CD4-positive, alpha-beta T cell (primary cell): ENCODE measurements at regions not wholly inside any gene's neighbourhood (a gene's known extent, or its start where the extent isn't known, plus 50 kb on each side); places are given as distances from the start of the nearest gene placed in this dataset.

Source experiments
- ATAC-seq: fragments of 200-7000 bp; cut with Tn5 transposase; one replicate; pipeline ENCODE4 v1.10.0; 2022; ENCODE audit warnings: mild to moderate bottlenecking; ENCODE audit not compliant: poor library complexity
- CTCF ChIA-PET: fragments of 350-600 bp; sonication (Branson Sonifier 250); formaldehyde crosslinking; loops from one replicate; lab custom pipeline; 2021; ENCODE audit warnings: antibody characterized with exemption, inconsistent platforms; lab: Charles Lee
- POLR2A ChIA-PET: fragments of 350-600 bp; sonication (Branson Sonifier 250); formaldehyde crosslinking; loops from one replicate; lab custom pipeline; 2021; ENCODE audit warnings: antibody characterized with exemption, inconsistent platforms; lab: Charles Lee
- DNase-seq, 14 experiments: peaks; one replicate each; pipeline ENCODE4 v3.0.0-alpha.2; 2013 to 2020; ENCODE audit warnings: mixed read lengths in 2 of 14
- H3K27ac ChIP-seq, 2 donors: one replicate each; pipeline versions ENCODE4 v1.5.1 to v1.7.0; 2013; ENCODE audit warnings: low read length in 2 of 2, low read depth in 1 of 2, mild to moderate bottlenecking in 1 of 2
- H3K27me3 ChIP-seq, 2 experiments: 1 replicate in 1 of 2; 2 replicates in 1 of 2; pipeline versions ENCODE4 v1.6.1 to v1.7.0; 2013; ENCODE audit warnings: low read length in 2 of 2, control low read depth in 1 of 2, mild to moderate bottlenecking in 1 of 2, moderate library complexity in 1 of 2; ENCODE audit not compliant: insufficient read depth in 2 of 2, control insufficient read depth in 1 of 2
- H3K36me3 ChIP-seq: one replicate; pipeline ENCODE4 v1.6.1; 2013; ENCODE audit warnings: low read length, control low read depth; ENCODE audit not compliant: insufficient read depth
- H3K4me1 ChIP-seq: one replicate; pipeline ENCODE4 v1.6.1; 2013; ENCODE audit warnings: low read length, control low read depth; ENCODE audit not compliant: insufficient read depth
- H3K4me3 ChIP-seq: one replicate; pipeline ENCODE4 v1.5.1; 2013; ENCODE audit warnings: mild to moderate bottlenecking, low read length, moderate library complexity
- H3K9me3 ChIP-seq, 2 experiments: 1 replicate in 1 of 2; 2 replicates in 1 of 2; pipeline versions ENCODE4 v1.6.1 to v1.7.0; 2013; ENCODE audit warnings: low read length in 2 of 2, mild to moderate bottlenecking in 2 of 2, control low read depth in 1 of 2, moderate library complexity in 1 of 2; ENCODE audit not compliant: control insufficient read depth in 1 of 2, insufficient read depth in 1 of 2
- H3K27ac Mint-ChIP-seq: one replicate; pipeline ENCODE4 v1.8.0; 2020; ENCODE audit warnings: mixed read lengths
- H3K27me3 Mint-ChIP-seq: one replicate; pipeline ENCODE4 v1.8.0; 2021; ENCODE audit warnings: mixed read lengths
- H3K36me3 Mint-ChIP-seq: one replicate; pipeline ENCODE4 v1.8.0; 2021; ENCODE audit warnings: low read depth, mixed read lengths
- H3K4me1 Mint-ChIP-seq: one replicate; pipeline ENCODE4 v1.8.0; 2021; ENCODE audit warnings: low read depth, mixed read lengths
- H3K4me3 Mint-ChIP-seq: one replicate; pipeline ENCODE4 v1.8.0; 2020; ENCODE audit warnings: mild to moderate bottlenecking, mixed read lengths
- H3K9me3 Mint-ChIP-seq: one replicate; pipeline ENCODE4 v1.8.0; 2020; ENCODE audit warnings: mixed read lengths
- intact Hi-C, 2 experiments: fragments of 100-400 bp; cut with DNase I in 1 of 2; cut with micrococcal nuclease in 1 of 2; formaldehyde crosslinking; loops; one replicate each; pipeline versions ENCODE4 v1.15.1 to v1.9.0; 2023 to 2025; cut with DNase I, micrococcal nuclease
- TF ChIP-seq, protein P1 (sequence below): fragments of 200-600 bp; IDR thresholded peaks from one replicate; pipeline ENCODE4 v1.8.0; 2022; ENCODE audit warnings: antibody characterized with exemption, mild to moderate bottlenecking

DNA sequence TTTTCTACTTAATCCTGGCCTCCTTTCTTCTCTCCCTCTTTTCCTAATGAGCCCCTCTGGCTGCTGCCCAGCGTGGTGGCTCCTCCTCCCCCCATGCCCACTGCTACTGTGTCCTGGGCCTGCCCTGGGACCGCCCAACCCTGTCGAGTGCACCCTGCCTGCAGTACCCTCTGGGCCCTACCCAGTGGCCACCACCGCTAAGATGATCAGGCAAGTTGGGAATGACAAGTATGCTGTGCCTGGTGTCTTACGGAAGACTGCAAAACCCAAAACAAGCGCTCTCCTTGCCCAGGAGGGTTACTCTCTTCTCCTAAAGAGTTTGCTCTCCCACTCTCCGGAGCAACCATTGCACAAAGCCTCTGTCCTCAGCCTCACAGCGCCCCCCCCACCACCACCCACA, 273.7 kb downstream of the SYK start:
- no peaks in the 10 kb centered on the region for H3K4me1 Mint-ChIP-seq
- DNase-seq: no peak
- TF ChIP-seq, protein P1, sequence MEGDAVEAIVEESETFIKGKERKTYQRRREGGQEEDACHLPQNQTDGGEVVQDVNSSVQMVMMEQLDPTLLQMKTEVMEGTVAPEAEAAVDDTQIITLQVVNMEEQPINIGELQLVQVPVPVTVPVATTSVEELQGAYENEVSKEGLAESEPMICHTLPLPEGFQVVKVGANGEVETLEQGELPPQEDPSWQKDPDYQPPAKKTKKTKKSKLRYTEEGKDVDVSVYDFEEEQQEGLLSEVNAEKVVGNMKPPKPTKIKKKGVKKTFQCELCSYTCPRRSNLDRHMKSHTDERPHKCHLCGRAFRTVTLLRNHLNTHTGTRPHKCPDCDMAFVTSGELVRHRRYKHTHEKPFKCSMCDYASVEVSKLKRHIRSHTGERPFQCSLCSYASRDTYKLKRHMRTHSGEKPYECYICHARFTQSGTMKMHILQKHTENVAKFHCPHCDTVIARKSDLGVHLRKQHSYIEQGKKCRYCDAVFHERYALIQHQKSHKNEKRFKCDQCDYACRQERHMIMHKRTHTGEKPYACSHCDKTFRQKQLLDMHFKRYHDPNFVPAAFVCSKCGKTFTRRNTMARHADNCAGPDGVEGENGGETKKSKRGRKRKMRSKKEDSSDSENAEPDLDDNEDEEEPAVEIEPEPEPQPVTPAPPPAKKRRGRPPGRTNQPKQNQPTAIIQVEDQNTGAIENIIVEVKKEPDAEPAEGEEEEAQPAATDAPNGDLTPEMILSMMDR: no peak
- H3K27ac Mint-ChIP-seq: no peak overlapping the region
- H3K4me3 Mint-ChIP-seq: no peak overlapping the region
- Histone ChIP-seq H3K4me1 (peaks cover 13% of the 10 kb centered on the region), H3K4me3 (no peak overlapping the region), H3K27ac (no peak overlapping the region), H3K36me3 (no peaks in the 10 kb centered on the region), H3K27me3 (no peaks in the 10 kb centered on the region), H3K9me3 (no peaks in the 10 kb centered on the region)
- no peaks in the 10 kb centered on the region for H3K36me3 Mint-ChIP-seq
- intact Hi-C loops: no loop called here
- CTCF ChIA-PET: no interaction called here
- POLR2A ChIA-PET: no interaction called here
- H3K27me3 Mint-ChIP-seq: no peaks in the 10 kb centered on the region
- no peak for ATAC-seq
- no peaks in the 10 kb centered on the region for H3K9me3 Mint-ChIP-seq

DNA sequence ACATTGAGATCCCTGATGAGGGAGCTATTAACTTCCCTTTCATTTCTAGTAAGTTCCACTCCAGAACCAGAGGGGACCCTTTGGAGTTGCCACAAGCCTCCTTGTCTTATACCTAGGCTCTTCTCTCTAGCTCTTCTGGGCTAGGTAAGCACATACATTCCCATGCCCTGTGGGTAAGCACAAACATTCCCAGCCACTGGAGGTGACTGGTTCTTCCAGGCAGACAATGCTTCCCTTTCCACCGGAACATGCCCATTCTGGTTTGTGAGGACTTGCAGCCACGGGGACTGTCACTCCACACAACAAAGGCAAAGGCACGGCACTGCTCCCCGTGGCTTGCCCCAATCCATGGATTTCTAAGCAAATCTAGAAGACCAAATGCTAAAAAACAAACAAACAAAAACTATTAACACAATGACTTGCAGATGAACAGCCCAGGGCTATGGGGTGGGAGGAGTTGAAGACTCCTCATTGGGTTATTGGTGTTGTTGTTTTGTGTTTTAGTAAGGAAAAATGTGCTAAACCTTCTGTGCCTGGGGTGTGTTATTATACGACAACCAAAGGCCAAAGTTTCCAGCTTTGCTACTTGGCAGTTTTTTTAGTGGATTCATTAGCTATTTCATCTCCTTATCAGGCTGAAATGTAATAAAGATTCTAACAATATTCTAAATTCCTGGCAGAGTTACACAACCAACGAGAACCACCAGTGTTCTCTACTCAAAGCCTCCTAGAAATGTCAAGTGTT, 276.2 kb downstream of the SYK start:
- ChIA-PET CTCF (no interaction called here), POLR2A (no interaction called here)
- TF ChIP-seq, protein P1: no peak
- H3K4me3 Mint-ChIP-seq: no peak overlapping the region
- H3K9me3 Mint-ChIP-seq: no peaks in the 10 kb centered on the region
- H3K9me3 ChIP-seq: no peaks in the 10 kb centered on the region
- DNase-seq (no peak), ATAC-seq (no peak)
- H3K36me3 ChIP-seq: no peaks in the 10 kb centered on the region
- no peak overlapping the region for H3K4me3 ChIP-seq
- no peaks in the 10 kb centered on the region for H3K4me1 ChIP-seq
- no peaks in the 10 kb centered on the region for H3K36me3 Mint-ChIP-seq
- no peak overlapping the region for H3K27ac Mint-ChIP-seq
- no peaks in the 10 kb centered on the region for H3K4me1 Mint-ChIP-seq
- H3K27ac ChIP-seq: no peak overlapping the region
- H3K27me3 ChIP-seq: no peaks in the 10 kb centered on the region
- intact Hi-C loops: no loop called here
- H3K27me3 Mint-ChIP-seq: no peaks in the 10 kb centered on the region

DNA sequence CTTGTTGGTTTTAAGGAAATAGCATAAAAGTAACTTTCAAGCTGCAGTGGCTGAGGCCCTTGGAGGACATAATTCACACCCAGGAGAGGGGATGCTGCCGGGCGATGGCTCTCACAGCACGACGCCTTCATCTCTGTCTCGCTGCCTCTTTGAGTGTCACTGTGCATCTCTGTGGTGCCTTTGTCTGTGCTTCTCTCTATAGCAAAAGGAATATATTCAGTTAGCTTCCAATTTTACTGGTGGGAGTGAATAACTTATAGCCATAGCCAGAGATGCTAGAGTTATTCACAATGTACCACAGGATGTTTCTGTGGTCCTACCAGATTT, 276.7 kb downstream of the SYK start:
- Mint-ChIP-seq H3K27me3 (no peaks in the 10 kb centered on the region), H3K4me1 (no peaks in the 10 kb centered on the region), H3K27ac (no peak overlapping the region), H3K36me3 (no peaks in the 10 kb centered on the region), H3K4me3 (no peak overlapping the region), H3K9me3 (no peaks in the 10 kb centered on the region)
- ChIA-PET CTCF (no interaction called here), POLR2A (no interaction called here)
- Histone ChIP-seq H3K9me3 (no peaks in the 10 kb centered on the region), H3K27ac (no peak overlapping the region), H3K4me3 (no peak overlapping the region), H3K4me1 (no peaks in the 10 kb centered on the region), H3K27me3 (no peaks in the 10 kb centered on the region), H3K36me3 (no peaks in the 10 kb centered on the region)
- DNase-seq: no peak
- intact Hi-C loops: no loop called here
- ATAC-seq: no peak
- TF ChIP-seq, protein P1: no peak
